H1 (cell line): ENCODE measurements at regions not wholly inside any gene's neighbourhood (a gene's known extent, or its start where the extent isn't known, plus 50 kb on each side); places are given as distances from the start of the nearest gene placed in this dataset.

Source experiments
- CTCF ChIA-PET: fragments of 300-600 bp; sonication (Branson Sonifier 250); formaldehyde crosslinking; loops from one replicate; lab custom pipeline; 2021; ENCODE audit not compliant: partially characterized antibody; lab: Charles Lee
- POLR2A ChIA-PET: fragments of 300-600 bp; sonication (Branson Sonifier 250); formaldehyde crosslinking; loops from one replicate; lab custom pipeline; 2021; ENCODE audit warnings: inconsistent platforms; ENCODE audit not compliant: partially characterized antibody; lab: Charles Lee
- DNase-seq, 2 experiments: peaks; one replicate each; pipeline versions ENCODE4 v3.0.0 to v3.0.0-alpha.2; 2010 to 2022; ENCODE audit warnings: low spot score in 2 of 2, low read depth in 1 of 2, mixed read lengths in 1 of 2
- FAIRE-seq: peaks from 2 replicates; lab custom pipeline; 2011; peaks lifted over from hg19 to GRCh38; lab: Jason Lieb, UNC
- H2AFZ ChIP-seq: 2 replicates; pipeline ENCODE4 v1.8.1; 2012; ENCODE audit warnings: low read length, inconsistent platforms
- H2AK5ac ChIP-seq: 2 replicates; pipeline ENCODE4 v1.6.1; 2013; ENCODE audit warnings: low read depth, low read length
- H2BK120ac ChIP-seq: replicated peaks from 2 replicates; pipeline ENCODE3; 2013; ENCODE audit warnings: low read depth, low read length, inconsistent platforms
- H2BK12ac ChIP-seq: 2 replicates; pipeline ENCODE4 v1.6.1; 2013; ENCODE audit warnings: low read depth, low read length
- H2BK15ac ChIP-seq: 2 replicates; pipeline ENCODE4 v1.6.1; 2013; ENCODE audit warnings: low read length
- H2BK20ac ChIP-seq: 2 replicates; pipeline ENCODE4 v1.6.1; 2013; ENCODE audit warnings: low read length
- H2BK5ac ChIP-seq: 2 replicates; pipeline ENCODE4 v1.6.1; 2013; ENCODE audit warnings: low read depth, low read length
- H3K14ac ChIP-seq: 2 replicates; pipeline ENCODE4 v1.6.1; 2013; ENCODE audit warnings: inconsistent platforms; ENCODE audit not compliant: insufficient read length
- H3K18ac ChIP-seq: 2 replicates; pipeline ENCODE4 v1.6.1; 2013; ENCODE audit warnings: low read length; ENCODE audit errors: extremely low read depth
- H3K23ac ChIP-seq: 2 replicates; pipeline ENCODE4 v1.6.1; 2013; ENCODE audit warnings: inconsistent platforms; ENCODE audit not compliant: insufficient read length
- H3K23me2 ChIP-seq: 2 replicates; pipeline ENCODE4 v1.6.1; 2013; ENCODE audit warnings: low read depth, low read length
- H3K27ac ChIP-seq: 2 replicates; pipeline ENCODE4 v1.6.1; 2011; ENCODE audit warnings: low read depth, low read length, inconsistent platforms
- H3K27me3 ChIP-seq, 4 experiments: replicated peaks in 1 of 4; 1 replicate in 1 of 4; 2 replicates in 3 of 4; pipeline versions ENCODE4 v1.6.1 to v1.8.1; 2011 to 2013; ENCODE audit warnings: low read length in 3 of 4, mild to moderate bottlenecking in 3 of 4, inconsistent platforms in 2 of 4, mixed read lengths in 2 of 4, moderate library complexity in 1 of 4; ENCODE audit not compliant: control insufficient read depth in 3 of 4, insufficient read depth in 3 of 4; ENCODE audit errors: extremely low read depth in 1 of 4
- H3K36me3 ChIP-seq, 4 experiments: 2 replicates each; pipeline versions ENCODE4 v1.6.1 to v1.8.1; 2011 to 2013; ENCODE audit warnings: mild to moderate bottlenecking in 4 of 4, low read length in 3 of 4, moderate library complexity in 2 of 4, control low read depth in 1 of 4, inconsistent platforms in 1 of 4; ENCODE audit not compliant: insufficient read depth in 4 of 4, control insufficient read depth in 2 of 4
- H3K4ac ChIP-seq: replicated peaks from 2 replicates; pipeline ENCODE3; 2013; ENCODE audit warnings: low read length, low read depth, mixed read lengths, inconsistent platforms; ENCODE audit not compliant: insufficient read length
- H3K4me1 ChIP-seq, 4 experiments: replicated peaks in 1 of 4; 1 replicate in 1 of 4; 2 replicates in 3 of 4; pipeline versions ENCODE4 v1.6.1 to v1.8.1; 2011 to 2013; ENCODE audit warnings: low read length in 3 of 4, inconsistent platforms in 2 of 4, mixed read lengths in 1 of 4; ENCODE audit not compliant: insufficient read depth in 4 of 4, control insufficient read depth in 3 of 4
- H3K4me2 ChIP-seq, 2 experiments: 2 replicates each; pipeline versions ENCODE4 v1.6.1 to v1.8.1; 2011 to 2013; ENCODE audit warnings: low read depth in 2 of 2, low read length in 2 of 2, control low read depth in 1 of 2, inconsistent platforms in 1 of 2, mild to moderate bottlenecking in 1 of 2; ENCODE audit not compliant: insufficient read depth in 1 of 2
- H3K4me3 ChIP-seq, 4 experiments: fragments of 200-600, 300-600 bp in 1 of 4; sonication (generic), shearing (Covaris generic), sonication (Bioruptor Twin) in 1 of 4; 2 replicates each; pipeline versions ENCODE4 v1.5.1 to v1.8.1; 2011 to 2016; ENCODE audit warnings: low read length in 4 of 4, low read depth in 3 of 4, control low read depth in 2 of 4, inconsistent platforms in 2 of 4, mild to moderate bottlenecking in 2 of 4, mixed read lengths in 1 of 4, moderate library complexity in 1 of 4; ENCODE audit not compliant: insufficient read depth in 2 of 4; ENCODE audit errors: extremely low read depth in 1 of 4
- H3K56ac ChIP-seq: replicated peaks from 2 replicates; pipeline ENCODE3; 2013; ENCODE audit warnings: low read depth, mild to moderate bottlenecking, mixed read lengths, low read length, inconsistent platforms; ENCODE audit not compliant: insufficient read length
- H3K79me1 ChIP-seq: 2 replicates; pipeline ENCODE4 v1.6.1; 2013; ENCODE audit warnings: low read depth, low read length, control low read depth
- H3K79me2 ChIP-seq, 2 experiments: 2 replicates each; pipeline versions ENCODE4 v1.6.1 to v1.8.1; 2012 to 2013; ENCODE audit warnings: low read length in 2 of 2, mild to moderate bottlenecking in 2 of 2, inconsistent platforms in 1 of 2; ENCODE audit not compliant: insufficient read depth in 2 of 2, control insufficient read depth in 1 of 2
- H3K9ac ChIP-seq, 4 experiments: replicated peaks in 1 of 4; 1 replicate in 1 of 4; 2 replicates in 3 of 4; pipeline versions ENCODE4 v1.6.1 to v1.8.1; 2011 to 2013; ENCODE audit warnings: low read depth in 3 of 4, low read length in 3 of 4, control low read depth in 2 of 4, mild to moderate bottlenecking in 2 of 4, moderate library complexity in 2 of 4, inconsistent platforms in 1 of 4; ENCODE audit errors: extremely low read depth in 1 of 4
- H3K9me3 ChIP-seq, 2 experiments: 2 replicates each; pipeline versions ENCODE4 v1.6.1 to v1.8.1; 2012 to 2013; ENCODE audit warnings: mild to moderate bottlenecking in 2 of 2, moderate library complexity in 2 of 2, control low read depth in 1 of 2, inconsistent platforms in 1 of 2, low read depth in 1 of 2, low read length in 1 of 2, mixed read lengths in 1 of 2; ENCODE audit not compliant: insufficient read depth in 2 of 2
- H4K20me1 ChIP-seq, 2 experiments: replicated peaks in 1 of 2; 2 replicates each; pipeline versions ENCODE3 to v1.8.1; 2011 to 2013; ENCODE audit warnings: inconsistent platforms in 2 of 2, low read length in 2 of 2, mild to moderate bottlenecking in 1 of 2; ENCODE audit not compliant: insufficient read depth in 2 of 2, control insufficient read depth in 1 of 2
- H4K5ac ChIP-seq: 2 replicates; pipeline ENCODE4 v1.6.1; 2013; ENCODE audit warnings: low read length, low read depth, mixed read lengths, inconsistent platforms; ENCODE audit not compliant: insufficient read length
- H4K8ac ChIP-seq: 2 replicates; pipeline ENCODE4 v1.8.0; 2013; ENCODE audit warnings: mild to moderate bottlenecking, moderate library complexity, low read length, inconsistent platforms; ENCODE audit not compliant: insufficient read depth; ENCODE audit errors: extremely low read depth
- H4K91ac ChIP-seq: replicated peaks from 2 replicates; pipeline ENCODE3; 2013; ENCODE audit warnings: low read length, mixed read lengths, inconsistent platforms; ENCODE audit not compliant: insufficient read length
- BACH1 ChIP-seq: IDR thresholded peaks from 2 replicates; pipeline ENCODE4 v1.6.1; 2012; ENCODE audit warnings: low read length, improper control_type of control experiment
- BRCA1 ChIP-seq: IDR thresholded peaks from 2 replicates; pipeline ENCODE4 v1.6.1; 2012; ENCODE audit warnings: low read depth, low read length, improper control_type of control experiment
- CHD1 ChIP-seq: IDR thresholded peaks from 2 replicates; pipeline ENCODE4 v1.6.1; 2012; ENCODE audit warnings: low read depth, low read length, improper control_type of control experiment
- GABPA ChIP-seq: IDR thresholded peaks from 2 replicates; pipeline ENCODE4 v1.6.1; 2011; ENCODE audit warnings: mild to moderate bottlenecking, low read length, moderate library complexity, borderline replicate concordance; ENCODE audit not compliant: insufficient read depth
- GTF2F1 ChIP-seq: IDR thresholded peaks from 2 replicates; pipeline ENCODE4 v1.6.1; 2012; ENCODE audit warnings: low read depth, low read length, improper control_type of control experiment, borderline replicate concordance
- KDM1A ChIP-seq: fragments of 200-600, 300-600 bp; sonication (generic); IDR thresholded peaks from 2 replicates; pipeline ENCODE4 v1.7.1; 2016; ENCODE audit warnings: mild to moderate bottlenecking, low read length, borderline replicate concordance
- MAFK ChIP-seq: IDR thresholded peaks from 2 replicates; pipeline ENCODE4 v1.6.1; 2012; ENCODE audit warnings: low read depth, mild to moderate bottlenecking, improper control_type of control experiment, low read length
- RAD21 ChIP-seq, 2 experiments: IDR thresholded peaks in 1 of 2; conservative IDR thresholded peaks in 1 of 2; 2 replicates each; pipeline ENCODE4 v1.6.1; 2011; ENCODE audit warnings: low read depth in 2 of 2, low read length in 2 of 2, improper control_type of control experiment in 1 of 2, inconsistent platforms in 1 of 2, mild to moderate bottlenecking in 1 of 2, moderate library complexity in 1 of 2

DNA sequence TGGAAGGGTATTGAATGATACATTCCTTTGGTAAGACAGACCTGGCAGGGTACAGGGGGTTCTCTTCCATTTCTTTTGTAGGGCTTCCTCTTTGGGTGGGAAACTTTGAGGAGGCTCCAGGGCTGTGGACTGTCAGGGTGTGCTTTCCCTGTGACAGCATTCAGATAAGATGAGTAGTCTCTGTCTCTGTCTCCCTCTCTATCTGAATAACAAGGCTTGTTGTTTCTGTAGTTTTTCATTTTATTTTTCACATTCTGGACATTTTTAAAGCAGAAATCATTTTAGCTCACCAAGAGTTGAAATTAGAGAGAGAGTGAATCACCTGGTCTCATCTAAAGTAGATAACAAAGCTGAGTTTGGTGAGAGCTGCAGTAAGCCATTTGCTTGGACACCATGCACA is 100.8 kb upstream of the TPM1 start:
- H3K9ac ChIP-seq, result no peak overlapping the region
- no peak overlapping the region for H3K4ac ChIP-seq
- H2BK120ac ChIP-seq, result no peak overlapping the region

More for the DNA sequence above, 100.8 kb upstream of the TPM1 start:
- CTCF ChIA-PET, result interaction anchor here (1.2 to 1.5 kb wide), 3 partner anchors 8 to 95 kb away, joined by 3 to 5 read pairs (median 5); no protein-coding TSS in a partner anchor
- DNase-seq (no peak), FAIRE-seq (no peak)
- Histone ChIP-seq H3K56ac (no peak overlapping the region), H3K4me2 (no peak overlapping the region), H4K5ac (no peak overlapping the region), H3K79me1 (no peaks in the 10 kb centered on the region), H2BK15ac (no peak overlapping the region), H2BK5ac (0 out of 2 replicates have a peak overlapping the region, but pooled peaks have one; percentile 52), H3K18ac (no peak overlapping the region), H4K8ac (no peak overlapping the region), H3K27me3 (no peaks in the 10 kb centered on the region), H2AFZ (0 out of 2 replicates have a peak overlapping the region, but pooled peaks have one; percentile 42), H3K14ac (no peak overlapping the region), H2AK5ac (no peak overlapping the region), H3K27ac (no peak overlapping the region), H4K20me1 (no peaks in the 10 kb centered on the region), H3K23ac (no peak overlapping the region), H2BK12ac (no peak overlapping the region), H3K36me3 (no peaks in the 10 kb centered on the region), H3K9me3 (no peaks in the 10 kb centered on the region), H2BK20ac (no peak overlapping the region), H3K4me1 (no peaks in the 10 kb centered on the region), H3K23me2 (no peaks in the 10 kb centered on the region; the same call in 1 of the 2 replicates), H3K79me2 (no peaks in the 10 kb centered on the region), H3K4me3 (no peak overlapping the region), H4K91ac (no peak overlapping the region)
- TF ChIP-seq BACH1, result no peak
- no peak for TF ChIP-seq GABPA
- TF ChIP-seq MAFK, result no peak
- TF ChIP-seq CHD1, result no peak
- no peak for TF ChIP-seq GTF2F1
- no peak for TF ChIP-seq KDM1A
- TF ChIP-seq BRCA1, result no peak
- TF ChIP-seq RAD21 (IDR thresholded peaks at IDR 0.05 in 1 of 2, conservative IDR thresholded peaks at IDR 0.05 in 1 of 2; ENCODE audit: low read depth in 2 of 2, low read length in 2 of 2), result no peak
- POLR2A ChIA-PET, result interaction anchor here (0.6 kb wide), 1 partner anchor 43 kb away, joined by 3 read pairs; no protein-coding TSS in a partner anchor
